ENCODE measurements at regions not wholly inside any gene's neighbourhood (a gene's known extent, or its start where the extent isn't known, plus 50 kb on each side); places are given as distances from the start of the nearest gene placed in this dataset.
"Not testable (repeated sequence)": the region's sequence is repeated elsewhere in the genome, so short reads cannot be mapped to it uniquely, and the experiment has no call there.

- Mint-ChIP-seq H3K9me3 (peaks cover 3 to 5% (median 4%) of the 10 kb centered on the region in 6 donors), H3K4me3 (no peak overlapping the region), H3K27me3 (ENCODE audit: low read depth in 3 of 3) (peaks cover 0 to 9% (median 3%) of the 10 kb centered on the region in 3 donors), H3K4me1 (no peaks in the 10 kb centered on the region), H3K36me3 (peaks cover 0 to under 1% (median 0%) of the 10 kb centered on the region in 3 donors), H3K27ac (no peak overlapping the region)
- DNase-seq, result no peak
These were observed 227.3 kb downstream of the COPRS start for GRCh38 chr17:31631766-31632165.

- not testable (repeated sequence) for H3K4me3 Mint-ChIP-seq; H3K27me3 Mint-ChIP-seq (ENCODE audit: low read depth in 3 of 3); H3K4me1 Mint-ChIP-seq; DNase-seq; H3K36me3 Mint-ChIP-seq; H3K27ac Mint-ChIP-seq; H3K9me3 Mint-ChIP-seq
These were observed 228.2 kb downstream of the COPRS start for GRCh38 chr17:31630866-31631265.

- Mint-ChIP-seq H3K4me1 (no peaks in the 10 kb centered on the region), H3K9me3 (peaks cover 0 to 5% (median 3%) of the 10 kb centered on the region in 6 donors), H3K27me3 (ENCODE audit: low read depth in 3 of 3) (peaks cover 0 to 8% (median 8%) of the 10 kb centered on the region in 3 donors), H3K36me3 (peaks cover 0 to 4% (median 3%) of the 10 kb centered on the region in 3 donors), H3K4me3 (no peak overlapping the region), H3K27ac (no peak overlapping the region)
- no peak for DNase-seq
These were observed 229.2 kb downstream of the COPRS start for GRCh38 chr17:31629696-31630470.

- DNase-seq, result no peak
- no peak overlapping the region for H3K4me3 Mint-ChIP-seq
- H3K27ac Mint-ChIP-seq, result no peak overlapping the region
- peaks cover 0 to 13% (median 13%) of the 10 kb centered on the region in 3 donors for H3K27me3 Mint-ChIP-seq (ENCODE audit: low read depth in 3 of 3)
- H3K9me3 Mint-ChIP-seq, result peaks cover 0 to 18% (median 10%) of the 10 kb centered on the region in 6 donors
- H3K36me3 Mint-ChIP-seq, result peaks cover 0 to 7% (median 4%) of the 10 kb centered on the region in 3 donors
- no peaks in the 10 kb centered on the region for H3K4me1 Mint-ChIP-seq
These were observed 231.1 kb downstream of the COPRS start for GRCh38 chr17:31627960-31628359.

- peaks cover 4 to 24% (median 11%) of the 10 kb centered on the region in 6 donors for H3K9me3 Mint-ChIP-seq
- H3K27me3 Mint-ChIP-seq (ENCODE audit: low read depth in 3 of 3), result peaks cover 0 to 16% (median 8%) of the 10 kb centered on the region in 3 donors
- no peak overlapping the region for H3K27ac Mint-ChIP-seq
- no peak overlapping the region for H3K4me3 Mint-ChIP-seq
- no peak for DNase-seq
- H3K36me3 Mint-ChIP-seq, result peaks cover 4 to 10% (median 7%) of the 10 kb centered on the region in 3 donors
- no peaks in the 10 kb centered on the region for H3K4me1 Mint-ChIP-seq
These were observed 232.5 kb downstream of the RAB11FIP4 start for GRCh38 chr17:31623990-31624389.

- Mint-ChIP-seq H3K27me3 (ENCODE audit: low read depth in 3 of 3) (peaks cover 4 to 16% (median 5%) of the 10 kb centered on the region in 3 donors), H3K4me1 (no peaks in the 10 kb centered on the region), H3K4me3 (no peak overlapping the region), H3K27ac (no peak overlapping the region), H3K9me3 (peaks cover 4 to 24% (median 10%) of the 10 kb centered on the region in 6 donors), H3K36me3 (peaks cover 4 to 10% (median 7%) of the 10 kb centered on the region in 3 donors)
- no peak for DNase-seq
These were observed 231.0 kb downstream of the RAB11FIP4 start for GRCh38 chr17:31622500-31622899.

GRCh38 chr17:31621566-31621965 is 230.1 kb downstream of the RAB11FIP4 start:
- Mint-ChIP-seq H3K4me1 (no peaks in the 10 kb centered on the region), H3K36me3 (peaks cover 4 to 10% (median 7%) of the 10 kb centered on the region in 3 donors), H3K27ac (no peak overlapping the region), H3K9me3 (peaks cover 4 to 24% (median 10%) of the 10 kb centered on the region in 6 donors), H3K4me3 (no peak overlapping the region), H3K27me3 (ENCODE audit: low read depth in 3 of 3) (peaks cover 4 to 11% (median 5%) of the 10 kb centered on the region in 3 donors)
- DNase-seq, result no peak

GRCh38 chr17:31611053-31611452 is 219.6 kb downstream of the RAB11FIP4 start:
- not testable (repeated sequence) for H3K27ac Mint-ChIP-seq

GRCh38 chr17:31609996-31610910 is 218.8 kb downstream of the RAB11FIP4 start:
- H3K27ac Mint-ChIP-seq, result no peak overlapping the region
- no peak overlapping the region for H3K4me3 Mint-ChIP-seq

More at GRCh38 chr17:31611053-31611452, 219.6 kb downstream of the RAB11FIP4 start:
- H3K9me3 Mint-ChIP-seq; H3K4me3 Mint-ChIP-seq; H3K4me1 Mint-ChIP-seq; H3K27me3 Mint-ChIP-seq (ENCODE audit: low read depth in 3 of 3); H3K36me3 Mint-ChIP-seq; DNase-seq: not testable (repeated sequence)

GRCh38 chr17:31609331-31609730 is 217.9 kb downstream of the RAB11FIP4 start:
- Mint-ChIP-seq H3K4me3 (no peak overlapping the region), H3K36me3 (peaks cover 0 to 3% (median 0%) of the 10 kb centered on the region in 3 donors), H3K27me3 (ENCODE audit: low read depth in 3 of 3) (peaks cover 0 to 4% (median 1%) of the 10 kb centered on the region in 3 donors), H3K4me1 (no peaks in the 10 kb centered on the region), H3K9me3 (peaks cover 0 to 2% (median 0%) of the 10 kb centered on the region in 6 donors), H3K27ac (no peak overlapping the region)
- DNase-seq, result no peak

More at GRCh38 chr17:31609996-31610910, 218.8 kb downstream of the RAB11FIP4 start:
- peaks cover 0 to 2% (median 0%) of the 10 kb centered on the region in 6 donors for H3K9me3 Mint-ChIP-seq
- H3K27me3 Mint-ChIP-seq (ENCODE audit: low read depth in 3 of 3), result peaks cover 0 to 4% (median 1%) of the 10 kb centered on the region in 3 donors
- H3K4me1 Mint-ChIP-seq, result no peaks in the 10 kb centered on the region
- H3K36me3 Mint-ChIP-seq, result peaks cover 0 to 3% (median 0%) of the 10 kb centered on the region in 3 donors
- DNase-seq, result no peak

GRCh38 chr17:31608659-31609254 is 217.3 kb downstream of the RAB11FIP4 start:
- Mint-ChIP-seq H3K4me1 (no peaks in the 10 kb centered on the region), H3K9me3 (peaks cover 0 to 2% (median 0%) of the 10 kb centered on the region in 6 donors), H3K27me3 (ENCODE audit: low read depth in 3 of 3) (peaks cover 0 to 4% (median 3%) of the 10 kb centered on the region in 3 donors), H3K4me3 (no peak overlapping the region), H3K36me3 (peaks cover 0 to 3% (median 0%) of the 10 kb centered on the region in 3 donors), H3K27ac (no peak overlapping the region)
- DNase-seq, result no peak

GRCh38 chr17:31605761-31606160 is 214.3 kb downstream of the RAB11FIP4 start:
- DNase-seq, result no peak

GRCh38 chr17:31604936-31605335 is 213.5 kb downstream of the RAB11FIP4 start:
- Mint-ChIP-seq H3K27ac (no peak overlapping the region), H3K27me3 (ENCODE audit: low read depth in 3 of 3) (peaks cover 0 to 4% (median 0%) of the 10 kb centered on the region in 3 donors), H3K36me3 (peaks cover 0 to 3% (median 0%) of the 10 kb centered on the region in 3 donors), H3K4me3 (no peak overlapping the region), H3K4me1 (no peaks in the 10 kb centered on the region), H3K9me3 (no peaks in the 10 kb centered on the region)
- no peak for DNase-seq

More at GRCh38 chr17:31605761-31606160, 214.3 kb downstream of the RAB11FIP4 start:
- Mint-ChIP-seq H3K4me1 (no peaks in the 10 kb centered on the region), H3K27me3 (ENCODE audit: low read depth in 3 of 3) (peaks cover 0 to 4% (median 0%) of the 10 kb centered on the region in 3 donors), H3K9me3 (no peaks in the 10 kb centered on the region), H3K27ac (no peak overlapping the region), H3K36me3 (peaks cover 0 to 3% (median 0%) of the 10 kb centered on the region in 3 donors), H3K4me3 (no peak overlapping the region)
